ENCODE measurements at regions not wholly inside any gene's neighbourhood (a gene's known extent, or its start where the extent isn't known, plus 50 kb on each side); places are given as distances from the start of the nearest gene placed in this dataset.
"Not testable (repeated sequence)": the region's sequence is repeated elsewhere in the genome, so short reads cannot be mapped to it uniquely, and the experiment has no call there.

DNA sequence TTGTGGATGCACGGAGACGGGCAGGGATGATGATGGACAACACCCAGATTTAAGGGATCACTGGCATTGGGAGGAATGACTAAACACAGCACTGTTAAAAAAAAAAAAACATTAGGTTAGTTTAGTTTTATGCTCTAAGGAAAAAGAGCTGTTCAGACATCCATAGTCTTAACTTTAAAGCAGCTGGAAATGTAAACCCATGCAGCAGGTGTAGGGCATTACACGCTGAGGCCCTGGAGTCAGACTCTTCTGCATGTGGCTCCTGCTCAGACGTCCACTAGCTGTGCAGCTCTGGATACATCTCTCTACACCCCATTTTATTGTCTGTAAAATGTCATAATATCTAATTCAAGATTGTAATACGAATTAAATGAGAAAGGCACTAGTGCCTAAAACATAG, 191.8 kb upstream of the RASGRP1 start:
- 76 to 84% (median 83%) methylated on average over 5 of the region's 5 CpGs for WGBS, 3 donors
- no peak overlapping the region for H3K27ac ChIP-seq (ENCODE audit: low read depth, low read length)

DNA sequence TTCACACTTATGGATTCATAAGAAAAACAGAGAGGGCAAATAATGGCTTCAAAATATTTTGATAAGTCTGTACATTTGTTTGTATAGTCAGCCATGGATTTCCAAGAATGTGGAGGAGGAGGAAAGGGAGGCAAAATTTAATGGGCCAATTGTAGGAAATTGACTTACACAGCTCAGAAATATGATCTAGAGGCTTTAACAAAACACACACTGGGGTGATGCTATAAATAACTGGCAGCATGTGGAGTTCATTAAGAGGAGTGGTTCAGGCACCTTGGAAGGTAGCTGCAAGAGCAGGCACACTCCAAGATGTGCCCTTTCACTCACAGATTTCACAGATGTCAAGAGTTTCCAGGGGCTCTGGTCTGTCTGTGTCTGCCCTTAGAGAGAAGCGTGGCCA, 193.4 kb upstream of the RASGRP1 start:
- WGBS, 3 donors, result 81 to 98% (median 84%) methylated on average over 1 of the region's 1 CpG
- no peak overlapping the region for H3K27ac ChIP-seq (ENCODE audit: low read depth, low read length)

DNA sequence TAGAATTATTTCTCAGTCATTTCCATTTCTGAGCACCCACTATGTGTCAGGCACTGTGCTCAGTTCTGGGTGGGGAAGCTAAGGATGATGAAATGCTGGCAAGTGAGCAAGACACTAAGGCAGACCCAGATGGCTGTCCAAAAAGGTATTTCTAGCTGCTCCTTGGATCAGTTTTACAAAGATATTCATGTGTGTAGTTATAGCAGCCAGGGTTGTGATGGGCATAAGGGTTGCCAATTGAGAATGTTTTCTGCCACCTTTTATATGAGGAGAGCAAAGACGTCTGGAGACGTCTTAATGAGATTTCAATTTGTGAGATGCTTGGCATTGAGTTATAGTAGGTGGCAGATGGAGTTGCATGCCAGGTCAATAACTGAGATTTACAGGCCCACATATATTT, 197.1 kb upstream of the RASGRP1 start:
- 80 to 88% (median 88%) methylated on average over 2 of the region's 2 CpGs for WGBS, 3 donors
- H3K27ac ChIP-seq (ENCODE audit: low read depth, low read length), result no peak overlapping the region

DNA sequence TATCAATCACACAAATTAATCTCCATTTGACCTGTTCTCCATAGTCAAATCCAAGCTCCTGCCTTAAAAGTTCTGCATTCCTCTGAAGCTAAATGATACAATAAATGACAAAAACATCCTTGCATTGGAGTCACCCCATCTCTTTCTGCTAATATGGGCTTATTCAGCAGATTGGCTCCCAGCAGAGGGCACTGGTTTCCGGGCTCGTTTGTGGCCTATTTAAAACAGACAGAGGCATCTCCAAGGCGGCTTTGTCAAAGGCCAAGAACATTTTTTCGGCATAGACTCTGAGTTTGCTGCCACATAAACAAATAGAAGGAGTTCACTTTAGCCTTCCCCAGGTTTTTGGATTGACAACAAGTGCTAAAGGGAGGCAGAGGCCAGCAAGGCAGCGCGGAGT, 204.4 kb upstream of the RASGRP1 start:
- H3K27ac ChIP-seq (ENCODE audit: low read depth, low read length), result no peak overlapping the region
- WGBS, 3 donors, result 49 to 60% (median 56%) methylated on average over 6 of the region's 6 CpGs

DNA sequence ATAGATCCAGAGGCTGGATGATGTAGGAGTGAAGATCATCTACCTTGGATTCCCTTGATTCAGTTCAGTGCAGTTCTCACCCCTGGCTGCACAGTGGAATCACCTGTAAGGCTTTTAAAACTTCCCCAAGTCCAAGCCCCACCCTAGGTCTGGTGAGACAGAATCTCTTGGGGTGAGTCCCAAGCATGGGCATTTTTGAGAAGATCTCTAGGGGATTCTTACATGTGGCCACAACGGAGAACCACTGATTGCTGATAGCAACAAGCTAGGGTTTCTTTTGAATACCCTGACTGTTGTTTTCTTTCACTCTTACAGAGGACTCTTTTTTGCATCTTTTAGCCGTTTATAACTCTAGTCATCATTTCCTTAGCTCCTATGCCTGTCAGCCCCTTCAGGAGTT, 204.9 kb upstream of the RASGRP1 start:
- no peak overlapping the region for H3K27ac ChIP-seq (ENCODE audit: low read depth, low read length)
- WGBS, 3 donors, result 52 to 64% (median 62%) methylated on average over 2 of the region's 2 CpGs

DNA sequence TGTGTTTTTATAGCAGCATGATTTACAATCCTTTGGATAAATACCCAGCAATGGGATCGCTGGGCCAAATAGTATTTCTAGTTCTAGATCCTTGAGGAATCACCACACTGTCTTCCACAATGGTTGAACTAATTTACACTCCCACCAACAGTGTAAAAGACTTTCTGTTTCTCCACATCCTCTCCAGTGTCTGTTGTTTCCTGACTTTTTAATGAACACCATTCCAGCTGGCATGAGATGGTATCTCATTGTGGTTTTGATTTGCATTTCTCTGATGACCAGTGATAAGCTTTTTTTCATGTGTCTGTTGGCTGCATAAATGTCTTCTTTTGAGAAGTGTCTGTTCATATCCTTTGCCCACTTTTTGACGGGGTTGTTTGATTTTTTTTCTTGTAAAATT, 209.5 kb upstream of the RASGRP1 start:
- 78 to 86% (median 84%) methylated on average over 2 of the region's 2 CpGs for WGBS, 3 donors
- not testable (repeated sequence) for H3K27ac ChIP-seq (ENCODE audit: low read depth, low read length)

DNA sequence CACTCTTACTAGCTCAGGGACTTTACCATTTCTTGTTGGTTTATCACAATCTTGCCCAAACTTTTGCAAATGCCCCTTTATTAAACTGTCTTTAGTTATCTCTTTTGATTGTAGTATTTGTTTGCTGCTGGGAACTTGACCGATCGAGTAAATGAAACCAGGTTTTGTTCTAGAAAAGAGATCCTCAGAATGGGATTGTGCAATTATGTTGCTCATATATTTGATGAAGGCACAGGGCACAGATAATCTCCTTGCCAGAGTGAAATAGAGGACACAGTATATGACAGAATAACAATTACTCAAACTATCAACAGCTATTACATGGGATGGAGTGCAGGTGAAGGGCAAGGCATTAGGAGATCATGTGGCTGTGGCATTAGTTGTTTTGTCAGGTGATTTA, 216.6 kb upstream of the RASGRP1 start:
- 54 to 98% (median 91%) methylated on average over 2 of the region's 2 CpGs for WGBS, 3 donors
- no peak overlapping the region for H3K27ac ChIP-seq (ENCODE audit: low read depth, low read length)

DNA sequence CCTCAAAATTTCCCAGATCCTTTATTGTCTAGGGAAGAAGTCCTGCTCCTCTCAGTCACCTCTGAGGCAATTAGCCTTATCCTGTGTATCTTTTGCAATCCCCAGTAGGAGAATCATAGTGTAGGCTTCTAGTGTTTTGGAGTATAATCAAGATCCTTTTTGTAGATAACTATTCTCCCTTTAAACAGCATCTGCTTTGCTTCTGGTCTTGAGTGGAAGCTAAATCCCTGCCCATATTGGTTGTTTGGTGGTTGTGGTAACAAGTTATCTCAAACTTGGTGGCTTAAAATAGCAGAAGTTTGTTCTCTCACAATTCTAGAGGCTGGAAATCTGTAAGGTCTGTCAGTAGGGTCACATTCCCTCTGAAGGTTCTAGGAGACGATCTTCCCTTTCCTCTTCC, 217.5 kb upstream of the RASGRP1 start:
- 83 to 92% (median 88%) methylated on average over 1 of the region's 1 CpG for WGBS, 3 donors

DNA sequence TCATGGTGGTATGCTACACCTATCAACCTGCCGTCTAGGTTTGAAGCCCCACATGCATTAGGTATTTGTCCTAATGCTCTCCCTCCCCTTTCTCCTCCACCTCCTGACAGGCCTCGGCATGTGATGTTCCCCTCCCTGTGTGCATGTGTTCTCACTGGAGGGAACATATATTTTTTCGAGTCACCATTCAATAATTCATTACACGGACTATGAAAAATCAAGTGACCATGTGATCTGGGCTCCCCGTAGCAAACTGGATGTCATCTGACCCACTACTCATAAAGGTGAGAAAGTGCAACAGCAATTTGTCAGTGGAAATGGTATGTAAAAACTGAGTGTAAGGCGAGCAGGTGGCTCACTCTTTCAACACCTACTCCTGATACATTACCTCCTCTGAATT, 224.3 kb upstream of the RASGRP1 start:
- no peak overlapping the region for H3K27ac ChIP-seq (ENCODE audit: low read depth, low read length)
- 81 to 91% (median 83%) methylated on average over 6 of the region's 6 CpGs for WGBS, 3 donors

More for the DNA sequence above, 217.5 kb upstream of the RASGRP1 start:
- H3K27ac ChIP-seq (ENCODE audit: low read depth, low read length), result no peak overlapping the region

DNA sequence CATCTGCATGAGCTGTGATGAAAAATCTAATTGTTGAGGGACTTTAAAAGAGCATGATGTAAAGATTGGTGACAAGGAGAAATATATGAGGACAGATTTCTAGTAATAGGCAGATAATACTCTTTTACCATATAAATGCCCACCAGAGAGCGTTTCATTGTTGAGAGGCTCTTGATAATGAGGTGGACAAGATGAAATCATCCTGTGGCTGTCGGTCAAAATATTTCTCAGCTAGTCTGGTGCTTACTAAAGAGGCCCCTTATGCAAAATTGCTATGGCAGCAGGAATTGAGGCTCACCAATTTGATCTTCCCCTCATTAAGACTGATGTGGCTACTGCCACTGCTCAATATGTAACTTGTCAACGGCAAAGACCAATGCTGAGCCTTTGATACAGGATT, 225.0 kb upstream of the RASGRP1 start:
- WGBS, 3 donors, result 89 to 92% (median 91%) methylated on average over 3 of the region's 3 CpGs

DNA sequence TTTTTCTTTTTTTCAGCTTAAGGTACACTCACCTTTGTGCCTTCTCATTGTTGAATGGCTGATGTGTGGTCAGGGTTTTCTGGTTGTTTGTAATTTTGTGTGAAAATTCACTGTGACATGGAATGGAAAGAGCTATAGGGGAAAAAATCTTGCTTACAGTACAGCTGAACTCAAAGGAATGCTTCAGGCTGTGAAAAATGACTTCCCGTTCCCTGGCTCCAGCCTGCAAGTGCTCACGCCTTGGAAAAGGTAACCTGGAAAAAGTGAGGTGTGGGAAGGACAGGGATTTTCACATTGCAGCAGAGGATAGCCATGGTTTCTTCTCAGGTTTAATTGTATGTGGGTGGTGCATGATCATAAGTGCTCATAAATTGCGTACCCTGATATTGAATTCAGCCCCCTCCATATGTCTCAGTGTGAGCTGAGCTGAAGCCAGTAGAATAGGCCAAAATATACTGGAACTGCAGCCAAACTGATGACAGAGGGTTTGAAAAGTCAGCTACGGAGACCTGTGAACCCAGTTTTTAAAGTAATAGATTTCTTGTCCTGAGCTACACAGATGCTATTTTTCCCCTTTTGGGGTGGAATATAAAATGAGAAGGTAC, 228.7 kb upstream of the RASGRP1 start:
- H3K27ac ChIP-seq (ENCODE audit: low read depth, low read length), result no peak overlapping the region
- 40 to 62% (median 61%) methylated on average over 4 of the region's 4 CpGs for WGBS, 3 donors

More for the DNA sequence above, 225.0 kb upstream of the RASGRP1 start:
- no peak overlapping the region for H3K27ac ChIP-seq (ENCODE audit: low read depth, low read length)

DNA sequence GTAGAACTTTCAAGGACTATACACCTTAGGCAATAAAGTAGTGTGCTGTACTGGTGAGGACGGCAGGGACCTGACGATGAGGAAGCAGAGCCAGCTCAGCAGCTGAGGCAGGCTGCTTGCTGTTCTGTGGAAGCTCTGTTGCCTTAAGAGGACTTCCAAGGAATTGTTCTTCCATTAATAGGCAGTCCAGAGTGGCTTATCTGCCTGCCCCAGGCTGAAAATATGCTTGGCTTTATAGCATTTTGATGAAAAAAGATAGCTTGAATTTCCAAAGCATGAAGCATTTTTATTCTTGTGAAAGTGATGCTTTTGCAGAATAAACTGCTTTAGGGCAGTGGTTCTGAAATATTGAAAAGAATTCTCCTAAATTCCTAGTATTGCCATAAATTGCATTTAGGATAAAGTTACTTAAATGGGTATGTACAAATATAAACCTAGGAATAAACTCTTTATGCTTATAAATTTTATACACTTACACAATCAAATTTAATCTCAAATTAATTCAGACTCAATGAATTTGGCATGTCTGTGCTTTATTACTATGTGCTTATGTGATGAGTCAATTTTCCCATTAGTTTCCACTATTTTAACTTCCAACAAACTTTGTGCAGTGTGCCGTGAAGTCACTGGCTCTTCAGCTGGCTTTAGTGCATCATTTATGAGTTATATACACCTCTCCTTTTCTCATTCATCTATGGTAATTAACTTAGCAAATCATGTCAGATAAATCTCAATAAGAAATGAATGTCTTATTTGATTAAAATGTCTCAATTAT, 231.0 kb upstream of the RASGRP1 start:
- H3K27ac ChIP-seq (ENCODE audit: low read depth, low read length), result no peak overlapping the region
- WGBS, 3 donors, result 54 to 62% (median 58%) methylated on average over 3 of the region's 3 CpGs

DNA sequence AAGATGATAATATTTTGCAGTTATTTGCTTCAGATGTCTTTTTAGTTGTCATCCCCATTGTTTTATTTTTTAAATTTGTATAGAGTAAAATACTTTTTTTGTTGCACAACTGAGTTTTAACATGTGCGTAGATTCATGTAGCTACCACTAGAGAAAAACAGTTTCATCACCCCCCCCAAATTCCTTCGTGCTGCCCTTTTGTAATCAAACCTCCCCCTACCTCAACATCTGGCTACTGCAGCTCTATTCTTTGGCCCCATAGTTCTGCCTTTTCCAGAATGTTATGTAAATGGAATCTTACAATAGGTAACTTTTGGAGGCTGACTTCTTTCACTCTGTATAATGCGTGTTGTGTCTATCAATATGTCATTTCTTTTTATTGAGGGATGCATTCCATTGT, 232.0 kb upstream of the RASGRP1 start:
- no peak overlapping the region for H3K27ac ChIP-seq (ENCODE audit: low read depth, low read length)
- WGBS, 3 donors, result 76 to 85% (median 78%) methylated on average over 3 of the region's 3 CpGs

DNA sequence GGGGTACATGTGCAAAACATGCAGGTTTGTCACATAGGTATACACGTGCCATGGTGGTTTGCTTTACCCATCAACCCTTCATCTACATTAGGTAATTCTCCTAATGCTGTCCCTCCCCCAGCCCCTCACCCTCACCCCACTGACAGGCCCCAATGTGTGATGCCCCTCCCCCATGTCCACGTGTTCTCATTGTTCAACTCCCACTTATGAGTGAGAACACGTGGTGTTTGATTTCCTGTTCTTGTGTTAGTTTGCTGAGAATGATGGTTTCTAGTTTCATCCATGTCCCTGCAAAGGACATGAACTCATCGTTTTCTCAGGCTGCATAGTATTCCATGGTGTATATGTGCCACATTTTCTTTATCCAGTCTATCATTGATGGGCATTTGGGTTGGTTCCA, 232.9 kb upstream of the RASGRP1 start:
- WGBS, 3 donors, result 69 to 84% (median 77%) methylated on average over 4 of the region's 4 CpGs

DNA sequence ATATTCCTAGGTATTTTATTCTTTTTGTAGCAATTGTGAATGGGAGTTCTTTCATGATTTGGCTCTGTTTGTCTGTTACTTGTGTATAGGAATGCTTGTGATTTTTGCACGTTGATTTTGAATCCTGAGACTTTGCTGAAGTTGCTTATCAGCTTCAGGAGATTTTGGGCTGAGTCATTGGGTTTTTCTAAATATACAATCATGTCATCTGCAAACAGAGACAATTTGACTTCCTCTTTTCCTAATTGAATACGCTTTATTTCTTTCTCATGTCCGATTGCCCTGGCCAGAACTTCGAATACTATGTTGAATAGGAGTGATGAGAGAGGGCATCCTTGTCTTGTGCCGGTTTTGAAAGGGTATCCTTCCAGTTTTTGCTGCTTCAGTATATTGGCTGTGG, 234.6 kb upstream of the RASGRP1 start:
- WGBS, 3 donors, result 71 to 77% (median 76%) methylated on average over 5 of the region's 5 CpGs
- H3K27ac ChIP-seq (ENCODE audit: low read depth, low read length), result not testable (repeated sequence)

More for the DNA sequence above, 232.9 kb upstream of the RASGRP1 start:
- H3K27ac ChIP-seq (ENCODE audit: low read depth, low read length), result not testable (repeated sequence)

DNA sequence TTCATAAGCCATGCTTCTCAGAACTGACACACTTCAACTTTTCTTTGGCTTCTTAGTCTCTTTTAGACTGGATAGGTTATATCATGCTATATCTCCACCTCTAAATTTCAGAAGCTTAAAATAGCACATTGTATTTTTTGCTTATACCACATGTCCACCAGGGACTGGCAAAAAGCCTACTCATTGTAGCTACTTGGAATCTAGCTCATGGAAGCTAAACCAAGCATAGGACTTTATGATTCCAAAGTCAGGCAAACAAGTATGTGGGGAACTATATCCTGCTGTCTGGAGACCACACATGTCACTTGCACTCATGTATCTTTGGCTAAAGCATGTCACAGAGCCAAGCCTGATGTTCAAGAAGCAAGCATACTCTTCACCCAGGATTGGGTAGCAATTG, 245.0 kb upstream of the RASGRP1 start:
- no peak overlapping the region for H3K27ac ChIP-seq (ENCODE audit: low read depth, low read length)

DNA sequence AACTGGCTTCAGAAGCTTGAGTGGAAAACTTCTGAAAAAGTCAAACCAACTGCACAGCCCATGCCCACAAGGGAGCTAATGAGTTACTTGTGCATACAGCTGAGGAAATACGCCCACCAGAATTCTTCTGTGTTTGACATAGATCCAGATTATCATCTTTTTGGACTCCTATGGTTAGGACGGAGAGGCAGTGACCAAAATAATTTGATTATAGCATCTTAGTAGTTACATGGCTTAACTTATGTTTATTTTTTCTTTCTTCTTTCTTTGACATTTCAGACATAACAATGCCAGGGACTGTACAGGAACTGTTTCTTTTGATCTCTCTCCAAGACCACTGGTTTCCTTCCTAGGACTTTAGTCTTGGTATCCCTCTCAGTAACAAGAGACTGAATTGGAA, 246.1 kb upstream of the RASGRP1 start:
- H3K27ac ChIP-seq (ENCODE audit: low read depth, low read length), result no peak overlapping the region
- WGBS, 3 donors, result 67 to 81% (median 74%) methylated on average over 2 of the region's 2 CpGs

DNA sequence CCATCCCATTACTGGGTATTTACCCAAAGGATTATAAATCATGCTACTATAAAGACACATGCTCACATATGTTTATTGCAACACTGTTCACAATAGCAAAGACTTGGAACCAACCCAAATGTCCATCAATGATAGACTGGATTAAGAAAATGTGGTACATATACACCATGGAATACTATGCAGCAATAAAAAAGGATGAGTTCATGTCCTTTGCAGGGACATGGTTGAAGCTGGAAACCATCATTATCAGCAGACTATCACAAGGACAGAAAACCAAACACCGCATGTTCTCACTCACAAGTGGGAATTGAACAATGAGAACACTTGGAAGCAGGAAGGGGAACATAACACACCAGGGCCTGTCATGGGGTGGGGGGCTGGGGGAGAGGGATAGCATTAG, 249.6 kb upstream of the RASGRP1 start:
- H3K27ac ChIP-seq (ENCODE audit: low read depth, low read length), result not testable (repeated sequence)
- WGBS, 3 donors, result 96 to 100% (median 97%) methylated on average over 1 of the region's 1 CpG

DNA sequence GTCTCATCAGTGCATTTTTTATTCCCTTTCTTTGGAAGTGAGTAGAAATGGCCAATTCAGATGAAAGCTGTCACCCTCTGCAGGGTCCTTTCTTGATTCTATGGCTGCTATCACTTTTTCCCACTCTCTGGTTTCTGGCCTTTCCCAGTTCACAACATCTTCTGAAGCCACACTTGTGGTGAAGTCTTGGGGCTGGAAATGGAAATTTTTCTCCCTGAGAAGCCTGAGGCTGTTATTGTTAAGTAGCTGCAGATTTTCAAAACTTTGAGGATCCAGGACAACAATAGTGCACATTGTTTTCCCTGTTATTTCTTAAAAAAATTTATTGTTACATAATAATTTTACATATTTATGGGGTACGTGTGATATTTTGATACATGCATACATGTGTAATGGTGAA, 250.3 kb upstream of the RASGRP1 start:
- H3K27ac ChIP-seq (ENCODE audit: low read depth, low read length), result no peak overlapping the region
- WGBS, 3 donors, result 85 to 100% (median 89%) methylated on average over 1 of the region's 1 CpG

DNA sequence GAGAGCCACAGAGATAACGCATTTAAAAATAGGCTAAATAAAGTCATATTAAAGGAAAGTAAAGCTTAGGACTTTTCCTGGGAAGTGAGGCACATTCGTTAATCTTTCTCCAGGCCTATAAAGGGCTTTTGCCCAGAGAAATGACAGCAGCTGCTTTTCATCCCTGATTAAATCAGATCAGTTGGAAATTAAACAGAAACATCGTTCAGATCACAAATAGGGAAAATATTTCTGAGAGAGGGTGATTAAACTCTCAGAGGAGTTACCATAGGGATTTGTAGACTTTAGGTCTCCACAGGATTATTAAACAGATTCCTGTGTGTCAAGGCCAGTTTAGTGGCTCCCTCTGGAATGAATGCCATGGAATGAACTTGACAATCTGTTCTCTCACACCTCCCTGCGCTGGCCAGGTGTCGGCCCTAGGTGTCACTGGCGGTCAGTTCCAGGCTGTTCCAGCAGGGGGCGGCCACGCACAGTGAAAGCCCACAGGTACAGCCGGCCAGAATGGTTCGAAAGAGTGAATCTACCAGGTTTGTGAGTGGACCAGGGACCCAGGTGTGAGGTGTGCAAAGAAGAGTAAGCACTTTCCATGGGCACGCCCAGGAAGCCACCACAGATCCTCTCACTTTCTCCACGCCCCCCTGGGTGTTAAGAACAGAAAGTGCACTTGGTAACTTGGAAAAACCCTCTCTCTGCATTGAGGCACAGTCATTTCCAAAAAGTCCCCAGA, 253.0 kb upstream of the RASGRP1 start:
- no peak overlapping the region for H3K27ac ChIP-seq (ENCODE audit: low read depth, low read length)
- 15 to 22% (median 20%) methylated on average over 12 of the region's 12 CpGs for whole genome bisulfite sequencing, 3 donors

All from adipose tissue (tissue), 3 donors.